GM23338 (cell line): ENCODE measurements at regions not wholly inside any gene's neighbourhood (a gene's known extent, or its start where the extent isn't known, plus 50 kb on each side); places are given as distances from the start of the nearest gene placed in this dataset.

Experiments
- ATAC-seq: fragments of 200-7000 bp; cut with Tn5 transposase; 3 replicates; pipeline ENCODE4 v1.9.1; 2020
- DNase-seq: peaks from one replicate; pipeline ENCODE4 v3.0.0-alpha.2; 2015; ENCODE audit warnings: low spot score
- H2AFZ ChIP-seq: fragments of 200-600 bp; sonication (generic); 2 replicates; pipeline ENCODE4 v1.8.0; 2016; ENCODE audit warnings: antibody characterized with exemption, mild to moderate bottlenecking, moderate library complexity
- H3F3A ChIP-seq: fragments of 200-600 bp; sonication (generic); replicated peaks from 2 replicates; pipeline ENCODE4 v1.8.0; 2017; ENCODE audit warnings: antibody characterized with exemption, mixed run types, low read depth
- H3K27ac ChIP-seq: fragments of 200-600 bp; sonication (generic); 2 replicates; pipeline ENCODE4 v1.6.1; 2016; ENCODE audit warnings: low read depth
- H3K27me3 ChIP-seq: fragments of 200-600 bp; sonication (generic); 2 replicates; pipeline ENCODE4 v1.8.0; 2016; ENCODE audit warnings: mild to moderate bottlenecking, mixed run types, moderate library complexity; ENCODE audit not compliant: insufficient read depth
- H3K36me3 ChIP-seq: fragments of 200-600 bp; sonication (generic); 2 replicates; pipeline ENCODE4 v1.8.0; 2016; ENCODE audit warnings: mild to moderate bottlenecking; ENCODE audit not compliant: insufficient read depth
- H3K4me1 ChIP-seq: fragments of 200-600 bp; sonication (generic); 2 replicates; pipeline ENCODE4 v1.8.0; 2016; ENCODE audit warnings: mild to moderate bottlenecking, moderate library complexity; ENCODE audit not compliant: insufficient read depth
- H3K4me2 ChIP-seq: fragments of 200-600 bp; sonication (generic); 2 replicates; pipeline ENCODE4 v1.7.1; 2017; ENCODE audit warnings: mixed run types
- H3K4me3 ChIP-seq: fragments of 200-600 bp; sonication (generic); 2 replicates; pipeline ENCODE4 v1.6.1; 2016; ENCODE audit warnings: mixed run types
- H3K79me2 ChIP-seq: fragments of 200-600 bp; sonication (generic); replicated peaks from 2 replicates; pipeline ENCODE4 v1.8.0; 2017; ENCODE audit warnings: mild to moderate bottlenecking; ENCODE audit not compliant: insufficient read depth
- H3K9me2 ChIP-seq: fragments of 200-600 bp; sonication (generic); 2 replicates; pipeline ENCODE4 v1.8.0; 2017; ENCODE audit not compliant: insufficient read depth
- H4K20me1 ChIP-seq: fragments of 200-600 bp; sonication (generic); replicated peaks from 2 replicates; pipeline ENCODE4 v1.8.0; 2017; ENCODE audit warnings: mild to moderate bottlenecking; ENCODE audit not compliant: insufficient read depth
- H3K27ac Mint-ChIP-seq: 2 replicates; pipeline ENCODE4 v1.8.0; 2020; ENCODE audit warnings: inconsistent platforms, mild to moderate bottlenecking, moderate library complexity, mixed read lengths
- H3K27me3 Mint-ChIP-seq: 3 replicates; pipeline ENCODE4 v1.8.0; 2022; ENCODE audit warnings: low read depth, mild to moderate bottlenecking, moderate library complexity, mixed read lengths, inconsistent platforms; ENCODE audit not compliant: insufficient read depth, poor library complexity
- H3K36me3 Mint-ChIP-seq: 3 replicates; pipeline ENCODE4 v1.8.0; 2021; ENCODE audit warnings: low read depth, mild to moderate bottlenecking, inconsistent platforms, moderate library complexity, mixed read lengths
- H3K4me1 Mint-ChIP-seq: 3 replicates; pipeline ENCODE4 v1.8.0; 2020; ENCODE audit warnings: mild to moderate bottlenecking, inconsistent platforms, mixed read lengths
- H3K4me3 Mint-ChIP-seq: 3 replicates; pipeline ENCODE4 v1.8.0; 2021; ENCODE audit warnings: moderate library complexity, mild to moderate bottlenecking, inconsistent platforms, mixed read lengths
- H3K9me3 Mint-ChIP-seq: 3 replicates; pipeline ENCODE4 v1.8.0; 2020; ENCODE audit warnings: moderate library complexity, mild to moderate bottlenecking, inconsistent platforms, mixed read lengths
- CREB1 ChIP-seq: fragments of 250-450 bp; sonication (Bioruptor Pico); IDR thresholded peaks from 2 replicates; pipeline ENCODE4 v1.5.0; 2020; ENCODE audit warnings: low read depth, mild to moderate bottlenecking, moderate library complexity
- EZH2 ChIP-seq: fragments of 200-600 bp; sonication (generic); IDR thresholded peaks from one replicate; pipeline ENCODE4 v1.8.0; 2017; ENCODE audit warnings: antibody characterized with exemption, mild to moderate bottlenecking, low read depth; ENCODE audit not compliant: unreplicated experiment
- JUNB ChIP-seq: IDR thresholded peaks from one replicate; pipeline ENCODE4 v1.6.1; 2016; ENCODE audit warnings: antibody characterized with exemption; ENCODE audit not compliant: unreplicated experiment
- POLR2AphosphoS5 ChIP-seq: IDR thresholded peaks from 2 replicates; pipeline ENCODE4 v1.6.1; 2016; ENCODE audit warnings: antibody characterized with exemption, low read depth
- STAT1 ChIP-seq: IDR thresholded peaks from one replicate; pipeline ENCODE4 v1.6.1; 2016; ENCODE audit warnings: antibody characterized with exemption; ENCODE audit not compliant: unreplicated experiment
- ZNF114 ChIP-seq: fragments of 250-450 bp; sonication (Bioruptor Pico); IDR thresholded peaks from 2 replicates; pipeline ENCODE4 v1.5.0; 2020; ENCODE audit warnings: mild to moderate bottlenecking, moderate library complexity
- ZNF331 ChIP-seq: fragments of 250-450 bp; sonication (Bioruptor Pico); IDR thresholded peaks from 2 replicates; pipeline ENCODE4 v1.5.0; 2020; ENCODE audit warnings: low read depth, mild to moderate bottlenecking, moderate library complexity
- TF ChIP-seq, protein P1 (sequence below): fragments of 250-450 bp; sonication (Bioruptor Pico); IDR thresholded peaks from 2 replicates; pipeline ENCODE4 v1.5.0; 2020; ENCODE audit warnings: mild to moderate bottlenecking, moderate library complexity
- TF ChIP-seq, protein P2 (sequence below): IDR thresholded peaks from 2 replicates; pipeline ENCODE4 v1.6.1; 2016; ENCODE audit warnings: antibody characterized with exemption
- TF ChIP-seq, protein P3 (sequence below), 2 experiments: fragments of 200-600 bp in 1 of 2; sonication (generic) in 1 of 2; conservative IDR thresholded peaks; 2 replicates each; pipeline versions ENCODE4 v1.5.1 to v1.6.1; 2016 to 2017; ENCODE audit warnings: antibody characterized with exemption in 2 of 2, low read depth in 2 of 2, mild to moderate bottlenecking in 2 of 2, moderate library complexity in 1 of 2

DNA sequence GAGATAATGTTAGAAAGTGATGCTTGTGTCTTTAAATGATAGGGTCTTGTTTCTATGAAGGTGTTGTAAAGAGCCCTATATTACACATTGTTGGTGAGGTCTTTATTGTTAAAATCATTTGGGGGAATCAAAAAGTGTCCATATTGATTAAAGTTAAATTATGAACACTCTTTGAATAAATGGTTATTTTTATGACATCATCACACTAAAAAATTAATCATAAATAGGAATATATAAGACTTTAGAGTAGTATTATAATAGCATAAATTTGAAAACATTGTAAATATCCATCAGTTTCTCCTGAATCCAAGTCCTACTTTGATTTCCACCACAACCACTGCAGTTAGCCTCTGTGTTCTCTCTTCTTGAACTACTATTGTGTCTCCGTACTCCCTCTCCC, 136.3 kb downstream of the HTR1A start:
- Mint-ChIP-seq H3K36me3 (no peaks in the 10 kb centered on the region), H3K27me3 (no peaks in the 10 kb centered on the region), H3K4me1 (no peaks in the 10 kb centered on the region), H3K27ac (no peak overlapping the region), H3K9me3 (no peaks in the 10 kb centered on the region), H3K4me3 (no peak overlapping the region)
- no peaks in the 10 kb centered on the region for H3K27me3 ChIP-seq
- ATAC-seq (no peak), DNase-seq (no peak)
- no peaks in the 10 kb centered on the region for H4K20me1 ChIP-seq
- H3K4me1 ChIP-seq: no peaks in the 10 kb centered on the region
- no peak overlapping the region for H3K4me2 ChIP-seq
- no peak overlapping the region for H3K4me3 ChIP-seq
- H2AFZ ChIP-seq: no peak overlapping the region
- H3K36me3 ChIP-seq: no peaks in the 10 kb centered on the region
- H3K27ac ChIP-seq: no peak overlapping the region
- no peak for TF ChIP-seq ZNF331 (CRISPR knock-in tag)
- no peak for TF ChIP-seq POLR2AphosphoS5
- TF ChIP-seq, protein P1, sequence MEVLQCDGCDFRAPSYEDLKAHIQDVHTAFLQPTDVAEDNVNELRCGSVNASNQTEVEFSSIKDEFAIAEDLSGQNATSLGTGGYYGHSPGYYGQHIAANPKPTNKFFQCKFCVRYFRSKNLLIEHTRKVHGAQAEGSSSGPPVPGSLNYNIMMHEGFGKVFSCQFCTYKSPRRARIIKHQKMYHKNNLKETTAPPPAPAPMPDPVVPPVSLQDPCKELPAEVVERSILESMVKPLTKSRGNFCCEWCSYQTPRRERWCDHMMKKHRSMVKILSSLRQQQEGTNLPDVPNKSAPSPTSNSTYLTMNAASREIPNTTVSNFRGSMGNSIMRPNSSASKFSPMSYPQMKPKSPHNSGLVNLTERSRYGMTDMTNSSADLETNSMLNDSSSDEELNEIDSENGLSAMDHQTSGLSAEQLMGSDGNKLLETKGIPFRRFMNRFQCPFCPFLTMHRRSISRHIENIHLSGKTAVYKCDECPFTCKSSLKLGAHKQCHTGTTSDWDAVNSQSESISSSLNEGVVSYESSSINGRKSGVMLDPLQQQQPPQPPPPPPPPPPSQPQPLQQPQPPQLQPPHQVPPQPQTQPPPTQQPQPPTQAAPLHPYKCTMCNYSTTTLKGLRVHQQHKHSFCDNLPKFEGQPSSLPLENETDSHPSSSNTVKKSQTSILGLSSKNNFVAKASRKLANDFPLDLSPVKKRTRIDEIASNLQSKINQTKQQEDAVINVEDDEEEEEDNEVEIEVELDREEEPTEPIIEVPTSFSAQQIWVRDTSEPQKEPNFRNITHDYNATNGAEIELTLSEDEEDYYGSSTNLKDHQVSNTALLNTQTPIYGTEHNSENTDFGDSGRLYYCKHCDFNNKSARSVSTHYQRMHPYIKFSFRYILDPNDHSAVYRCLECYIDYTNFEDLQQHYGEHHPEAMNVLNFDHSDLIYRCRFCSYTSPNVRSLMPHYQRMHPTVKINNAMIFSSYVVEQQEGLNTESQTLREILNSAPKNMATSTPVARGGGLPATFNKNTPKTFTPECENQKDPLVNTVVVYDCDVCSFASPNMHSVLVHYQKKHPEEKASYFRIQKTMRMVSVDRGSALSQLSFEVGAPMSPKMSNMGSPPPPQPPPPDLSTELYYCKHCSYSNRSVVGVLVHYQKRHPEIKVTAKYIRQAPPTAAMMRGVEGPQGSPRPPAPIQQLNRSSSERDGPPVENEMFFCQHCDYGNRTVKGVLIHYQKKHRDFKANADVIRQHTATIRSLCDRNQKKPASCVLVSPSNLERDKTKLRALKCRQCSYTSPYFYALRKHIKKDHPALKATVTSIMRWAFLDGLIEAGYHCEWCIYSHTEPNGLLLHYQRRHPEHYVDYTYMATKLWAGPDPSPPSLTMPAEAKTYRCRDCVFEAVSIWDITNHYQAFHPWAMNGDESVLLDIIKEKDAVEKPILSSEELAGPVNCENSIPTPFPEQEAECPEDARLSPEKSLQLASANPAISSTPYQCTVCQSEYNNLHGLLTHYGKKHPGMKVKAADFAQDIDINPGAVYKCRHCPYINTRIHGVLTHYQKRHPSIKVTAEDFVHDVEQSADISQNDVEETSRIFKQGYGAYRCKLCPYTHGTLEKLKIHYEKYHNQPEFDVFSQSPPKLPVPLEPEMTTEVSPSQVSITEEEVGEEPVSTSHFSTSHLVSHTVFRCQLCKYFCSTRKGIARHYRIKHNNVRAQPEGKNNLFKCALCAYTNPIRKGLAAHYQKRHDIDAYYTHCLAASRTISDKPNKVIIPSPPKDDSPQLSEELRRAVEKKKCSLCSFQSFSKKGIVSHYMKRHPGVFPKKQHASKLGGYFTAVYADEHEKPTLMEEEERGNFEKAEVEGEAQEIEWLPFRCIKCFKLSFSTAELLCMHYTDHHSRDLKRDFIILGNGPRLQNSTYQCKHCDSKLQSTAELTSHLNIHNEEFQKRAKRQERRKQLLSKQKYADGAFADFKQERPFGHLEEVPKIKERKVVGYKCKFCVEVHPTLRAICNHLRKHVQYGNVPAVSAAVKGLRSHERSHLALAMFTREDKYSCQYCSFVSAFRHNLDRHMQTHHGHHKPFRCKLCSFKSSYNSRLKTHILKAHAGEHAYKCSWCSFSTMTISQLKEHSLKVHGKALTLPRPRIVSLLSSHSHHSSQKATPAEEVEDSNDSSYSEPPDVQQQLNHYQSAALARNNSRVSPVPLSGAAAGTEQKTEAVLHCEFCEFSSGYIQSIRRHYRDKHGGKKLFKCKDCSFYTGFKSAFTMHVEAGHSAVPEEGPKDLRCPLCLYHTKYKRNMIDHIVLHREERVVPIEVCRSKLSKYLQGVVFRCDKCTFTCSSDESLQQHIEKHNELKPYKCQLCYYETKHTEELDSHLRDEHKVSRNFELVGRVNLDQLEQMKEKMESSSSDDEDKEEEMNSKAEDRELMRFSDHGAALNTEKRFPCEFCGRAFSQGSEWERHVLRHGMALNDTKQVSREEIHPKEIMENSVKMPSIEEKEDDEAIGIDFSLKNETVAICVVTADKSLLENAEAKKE (CRISPR knock-in tag): no peak
- TF ChIP-seq, protein P2, sequence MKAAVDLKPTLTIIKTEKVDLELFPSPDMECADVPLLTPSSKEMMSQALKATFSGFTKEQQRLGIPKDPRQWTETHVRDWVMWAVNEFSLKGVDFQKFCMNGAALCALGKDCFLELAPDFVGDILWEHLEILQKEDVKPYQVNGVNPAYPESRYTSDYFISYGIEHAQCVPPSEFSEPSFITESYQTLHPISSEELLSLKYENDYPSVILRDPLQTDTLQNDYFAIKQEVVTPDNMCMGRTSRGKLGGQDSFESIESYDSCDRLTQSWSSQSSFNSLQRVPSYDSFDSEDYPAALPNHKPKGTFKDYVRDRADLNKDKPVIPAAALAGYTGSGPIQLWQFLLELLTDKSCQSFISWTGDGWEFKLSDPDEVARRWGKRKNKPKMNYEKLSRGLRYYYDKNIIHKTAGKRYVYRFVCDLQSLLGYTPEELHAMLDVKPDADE: no peak
- no peak for TF ChIP-seq EZH2
- TF ChIP-seq, protein P3, sequence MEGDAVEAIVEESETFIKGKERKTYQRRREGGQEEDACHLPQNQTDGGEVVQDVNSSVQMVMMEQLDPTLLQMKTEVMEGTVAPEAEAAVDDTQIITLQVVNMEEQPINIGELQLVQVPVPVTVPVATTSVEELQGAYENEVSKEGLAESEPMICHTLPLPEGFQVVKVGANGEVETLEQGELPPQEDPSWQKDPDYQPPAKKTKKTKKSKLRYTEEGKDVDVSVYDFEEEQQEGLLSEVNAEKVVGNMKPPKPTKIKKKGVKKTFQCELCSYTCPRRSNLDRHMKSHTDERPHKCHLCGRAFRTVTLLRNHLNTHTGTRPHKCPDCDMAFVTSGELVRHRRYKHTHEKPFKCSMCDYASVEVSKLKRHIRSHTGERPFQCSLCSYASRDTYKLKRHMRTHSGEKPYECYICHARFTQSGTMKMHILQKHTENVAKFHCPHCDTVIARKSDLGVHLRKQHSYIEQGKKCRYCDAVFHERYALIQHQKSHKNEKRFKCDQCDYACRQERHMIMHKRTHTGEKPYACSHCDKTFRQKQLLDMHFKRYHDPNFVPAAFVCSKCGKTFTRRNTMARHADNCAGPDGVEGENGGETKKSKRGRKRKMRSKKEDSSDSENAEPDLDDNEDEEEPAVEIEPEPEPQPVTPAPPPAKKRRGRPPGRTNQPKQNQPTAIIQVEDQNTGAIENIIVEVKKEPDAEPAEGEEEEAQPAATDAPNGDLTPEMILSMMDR (conservative IDR thresholded peaks at IDR 0.05; ENCODE audit: low read depth in 2 of 2): no peak
- TF ChIP-seq CREB1 (CRISPR knock-in tag): no peak
- no peak for TF ChIP-seq ZNF114 (CRISPR knock-in tag)
- TF ChIP-seq JUNB: no peak
- no peak for TF ChIP-seq STAT1
- H3K9me2 ChIP-seq: no peaks in the 10 kb centered on the region
- H3K79me2 ChIP-seq: no peaks in the 10 kb centered on the region
- H3F3A ChIP-seq: no peaks in the 10 kb centered on the region
